H54 (cell line): ENCODE measurements at regions not wholly inside any gene's neighbourhood (a gene's known extent, or its start where the extent isn't known, plus 50 kb on each side); places are given as distances from the start of the nearest gene placed in this dataset.
A peak's percentile ranks its signal among the peaks of the same experiment; 100 is the strongest.

ENCODE experiments used
- DNase-seq: peaks from one replicate; pipeline ENCODE4 v3.0.0; 2011; ENCODE audit warnings: low spot score, mixed read lengths; ENCODE audit not compliant: insufficient read length
- FAIRE-seq: peaks from 3 replicates; lab custom pipeline; 2011; peaks lifted over from hg19 to GRCh38; lab: Jason Lieb, UNC
- POLR2A ChIP-seq: IDR thresholded peaks from 2 replicates; pipeline ENCODE4 v1.6.1; 2011; ENCODE audit warnings: low read depth, mild to moderate bottlenecking, low read length

- TF ChIP-seq POLR2A = no peak
- DNase-seq (no peak), FAIRE-seq (peak; percentile 98)
Measured at GRCh38 chr9:79224672-79225433, 346.9 kb upstream of the TLE4 start.

GRCh38 chr9:79233542-79233941 lies 338.2 kb upstream of the TLE4 start:
- TF ChIP-seq POLR2A = no peak
- DNase-seq (no peak), FAIRE-seq (peak; percentile 94)

GRCh38 chr9:79236466-79236865 lies 335.3 kb upstream of the TLE4 start:
- no peak for TF ChIP-seq POLR2A
- DNase-seq (no peak), FAIRE-seq (peak; percentile 94)

- TF ChIP-seq POLR2A = no peak
- no peak for DNase-seq
- no peak for FAIRE-seq
Measured at GRCh38 chr9:79237861-79238260, 333.9 kb upstream of the TLE4 start.

- DNase-seq (no peak), FAIRE-seq (no peak)
- no peak for TF ChIP-seq POLR2A
Measured at GRCh38 chr9:79240774-79241173, 331.0 kb upstream of the TLE4 start.

- DNase-seq (no peak), FAIRE-seq (peak; percentile 84)
- no peak for TF ChIP-seq POLR2A
Measured at GRCh38 chr9:79242489-79242888, 329.3 kb upstream of the TLE4 start.

- TF ChIP-seq POLR2A = no peak
- DNase-seq = no peak
- peak; percentile 91 for FAIRE-seq
Measured at GRCh38 chr9:79246170-79246569, 325.6 kb upstream of the TLE4 start.

GRCh38 chr9:79247021-79247420 lies 324.7 kb upstream of the TLE4 start:
- TF ChIP-seq POLR2A = no peak
- FAIRE-seq = peak; percentile 94
- no peak for DNase-seq

- TF ChIP-seq POLR2A = no peak
- no peak for FAIRE-seq
- DNase-seq = no peak
Measured at GRCh38 chr9:79250806-79251205, 321.0 kb upstream of the TLE4 start.

- FAIRE-seq (peak; percentile 85), DNase-seq (no peak)
- TF ChIP-seq POLR2A = no peak
Measured at GRCh38 chr9:79254900-79255650, 316.7 kb upstream of the TLE4 start.

- TF ChIP-seq POLR2A = no peak
- FAIRE-seq = no peak
- DNase-seq = no peak
Measured at GRCh38 chr9:79255651-79256260, 316.0 kb upstream of the TLE4 start.

GRCh38 chr9:79256691-79257213 lies 315.0 kb upstream of the TLE4 start:
- no peak for TF ChIP-seq POLR2A
- peak; percentile 97 for FAIRE-seq
- DNase-seq = peak; percentile 43

GRCh38 chr9:79257228-79257781 lies 314.5 kb upstream of the TLE4 start:
- no peak for TF ChIP-seq POLR2A
- FAIRE-seq (no peak), DNase-seq (peak; percentile 49)
